Heart right ventricle (tissue), 16 donors: ENCODE measurements at regions not wholly inside any gene's neighbourhood (a gene's known extent, or its start where the extent isn't known, plus 50 kb on each side); places are given as distances from the start of the nearest gene placed in this dataset.

Source experiments
- ATAC-seq, 8 donors: fragments of 200-7000 bp; cut with Tn5 transposase; one replicate each; pipeline ENCODE4 v1.9.1; 2020; ENCODE audit warnings: mild to moderate bottlenecking in 8 of 8, moderate library complexity in 8 of 8, moderate number of reproducible peaks in 1 of 8
- DNase-seq, 2 donors: peaks; one replicate each; pipeline ENCODE4 v3.0.0-alpha.2; 2020
- H3K27ac ChIP-seq, 10 donors: fragments of 200-600 bp; sonication (generic) in 2 of 10; one replicate each; pipeline versions ENCODE4 v1.5.0 to v1.8.0; 2020 to 2022; ENCODE audit warnings: mild to moderate bottlenecking in 3 of 10
- H3K27me3 ChIP-seq, 7 donors: fragments of 200-600 bp; one replicate each; pipeline ENCODE4 v1.8.0; 2021 to 2022; ENCODE audit warnings: mild to moderate bottlenecking in 2 of 7
- H3K36me3 ChIP-seq, 9 donors: fragments of 200-600 bp; sonication (generic) in 1 of 9; one replicate each; pipeline versions ENCODE4 v1.5.0 to v1.8.0; 2020 to 2022; ENCODE audit warnings: mild to moderate bottlenecking in 2 of 9
- H3K4me1 ChIP-seq, 9 donors: fragments of 200-600 bp; sonication (generic) in 1 of 9; one replicate each; pipeline versions ENCODE4 v1.5.0 to v1.8.0; 2020 to 2022; ENCODE audit warnings: mild to moderate bottlenecking in 4 of 9
- H3K4me3 ChIP-seq, 10 donors: fragments of 200-600 bp; sonication (generic) in 2 of 10; one replicate each; pipeline versions ENCODE4 v1.5.0 to v1.8.0; 2020 to 2022; ENCODE audit warnings: mild to moderate bottlenecking in 7 of 10, moderate library complexity in 2 of 10
- H3K9me3 ChIP-seq, 11 donors: fragments of 200-600 bp in 10 of 11; sonication (generic) in 2 of 11; one replicate each; pipeline versions ENCODE4 v1.5.0 to v1.8.0; 2013 to 2022; ENCODE audit warnings: mild to moderate bottlenecking in 2 of 11, control low read depth in 1 of 11, moderate library complexity in 1 of 11
- CTCF ChIP-seq, 9 donors: fragments of 200-600 bp; sonication (generic) in 2 of 9; IDR thresholded peaks; one replicate each; pipeline versions ENCODE4 v1.5.0 to v1.8.0; 2021 to 2022; ENCODE audit warnings: antibody characterized with exemption in 9 of 9, mild to moderate bottlenecking in 5 of 9, moderate library complexity in 1 of 9
- WGBS, 2 donors: extraction: QIAGEN DNeasy Blood & Tissue Kit; methylation state at CpG; one replicate each; pipeline ENCODE4 v1.1.7; 2013; ENCODE audit warnings: inconsistent platforms in 1 of 2; 5-methylcytosine and 5-hydroxymethylcytosine counted together
- intact Hi-C, 10 donors: fragments of 100-400 bp; cut with DNase I; formaldehyde crosslinking; loops; one replicate each; pipeline versions ENCODE4 v1.11.1 to v1.14.2; 2022
- donor health status: Arrhythmogenic right ventricular cardiomyopathy.
- donor health status: ischemic (EF 13 %, LVEDD 7.1; RV severe dilation, severe dysfunction).
- donor health status: healthy with polysubstance abuse.
- donor health status: DM: no; HTN: yes; CAD: no.
- donor health status: DM: no; HTN: no; CAD: no.
- donor health status: ischemic (EF 25% LVEDD 6.9; RV normal size, moderate dysfunction).
- donor health status: ischemic (EF 25% LVEDD 5.7; RV mildly dilated, moderate dysfunction).
- donor health status: healthy.
- donor health status: DM: yes; HTN: yes; CAD: no.
- donor health status: Ischemic cardiomyopathy.
- donor health status: ischemic (EF 35%, LVEDD 5.7; RV mildly dilated, moderate dysfunction).
- donor health status: nonischemic (EF 11% LVEDD 7.7; RV severe dilation, severe dysfunction).
- donor health status: DM: yes; HTN: yes; CAD: no.
- donor health status: PGD.
- donor health status: ischemic (EF 29% LVEDD 5.4; RV normal size, mild dysfunction).
- donor health status: nonischemic (EF 23%, LVEDD 6.1; RV moderate dilation, normal function).

- intact Hi-C loops = no loop called here
- no peak for ATAC-seq
- no peak for DNase-seq
Measured at GRCh38 chr5:116658141-116658540, 83.5 kb upstream of the SEMA6A start.

GRCh38 chr5:116655431-116655830 is 80.8 kb upstream of the SEMA6A start:
- no peak for ATAC-seq
- TF ChIP-seq CTCF (IDR thresholded peaks at IDR 0.05) = no peak
- intact Hi-C loops = no loop called here

More at GRCh38 chr5:116658141-116658540, 83.5 kb upstream of the SEMA6A start:
- Histone ChIP-seq H3K4me3 (no peak overlapping the region), H3K27me3 (peaks cover 0 to 5% (median 0%) of the 10 kb centered on the region in 7 donors), H3K27ac (no peak overlapping the region), H3K4me1 (peaks cover 0 to 9% (median 0%) of the 10 kb centered on the region in 9 donors), H3K9me3 (peaks cover 0 to 18% (median 0%) of the 10 kb centered on the region in 11 donors), H3K36me3 (no peaks in the 10 kb centered on the region)
- no peak for TF ChIP-seq CTCF (IDR thresholded peaks at IDR 0.05)

GRCh38 chr5:116654925-116655324 is 80.3 kb upstream of the SEMA6A start:
- no peaks in the 10 kb centered on the region for H3K9me3 ChIP-seq
- no peak for TF ChIP-seq CTCF (IDR thresholded peaks at IDR 0.05)
- no peak overlapping the region for H3K4me3 ChIP-seq
- no peak overlapping the region for H3K27ac ChIP-seq
- intact Hi-C loops = no loop called here
- no peaks in the 10 kb centered on the region for H3K36me3 ChIP-seq
- H3K4me1 ChIP-seq = peaks cover 0 to 17% (median 5%) of the 10 kb centered on the region in 9 donors
- ATAC-seq (no peak), DNase-seq (no peak)
- H3K27me3 ChIP-seq = no peaks in the 10 kb centered on the region
- WGBS, 2 donors = 86 to 96% methylated on average over 3 of the region's 3 CpGs

More at GRCh38 chr5:116655431-116655830, 80.8 kb upstream of the SEMA6A start:
- Histone ChIP-seq H3K9me3 (peaks cover 0 to under 1% (median 0%) of the 10 kb centered on the region in 11 donors), H3K27me3 (peaks cover 0 to 2% (median 0%) of the 10 kb centered on the region in 7 donors), H3K36me3 (no peaks in the 10 kb centered on the region), H3K4me1 (peaks cover 0 to 17% (median 5%) of the 10 kb centered on the region in 9 donors), H3K4me3 (no peak overlapping the region), H3K27ac (no peak overlapping the region)
- WGBS, 2 donors = 97 to 98% methylated on average over 3 of the region's 3 CpGs
- no peak for DNase-seq

- intact Hi-C loops = no loop called here
- TF ChIP-seq CTCF (IDR thresholded peaks at IDR 0.05) = no peak
- Histone ChIP-seq H3K4me1 (peaks cover 0 to 17% (median 5%) of the 10 kb centered on the region in 9 donors), H3K4me3 (no peak overlapping the region), H3K9me3 (no peaks in the 10 kb centered on the region), H3K27me3 (no peaks in the 10 kb centered on the region), H3K27ac (peak overlapping the region in 1 of 10 donors; percentile 11), H3K36me3 (no peaks in the 10 kb centered on the region)
- WGBS, 2 donors = 45 to 52% methylated on average over 3 of the region's 3 CpGs
- DNase-seq (no peak), ATAC-seq (peak in 6 of 8 donors; percentile 22 to 66 (median 38))
Measured at GRCh38 chr5:116652903-116653302, 78.3 kb upstream of the SEMA6A start.
